Breast epithelium (tissue), 3 donors: ENCODE measurements at regions not wholly inside any gene's neighbourhood (a gene's known extent, or its start where the extent isn't known, plus 50 kb on each side); places are given as distances from the start of the nearest gene placed in this dataset.

ENCODE experiments used
- POLR2A ChIP-seq: fragments of 450-650 bp; IDR thresholded peaks from one replicate; pipeline ENCODE4 v1.6.1; 2016; ENCODE audit warnings: antibody characterized with exemption, mild to moderate bottlenecking, moderate library complexity
- POLR2AphosphoS5 ChIP-seq, 3 donors: sonication (generic); formaldehyde crosslinking; IDR thresholded peaks; one replicate each; pipeline ENCODE4 v1.6.1; 2017; ENCODE audit warnings: antibody characterized with exemption in 3 of 3
- TF ChIP-seq, protein P1 (sequence below), 3 donors: fragments of 450-650 bp; IDR thresholded peaks; one replicate each; pipeline ENCODE4 v1.5.1; 2016 to 2017; ENCODE audit warnings: antibody characterized with exemption in 3 of 3, mild to moderate bottlenecking in 3 of 3, moderate library complexity in 3 of 3

DNA sequence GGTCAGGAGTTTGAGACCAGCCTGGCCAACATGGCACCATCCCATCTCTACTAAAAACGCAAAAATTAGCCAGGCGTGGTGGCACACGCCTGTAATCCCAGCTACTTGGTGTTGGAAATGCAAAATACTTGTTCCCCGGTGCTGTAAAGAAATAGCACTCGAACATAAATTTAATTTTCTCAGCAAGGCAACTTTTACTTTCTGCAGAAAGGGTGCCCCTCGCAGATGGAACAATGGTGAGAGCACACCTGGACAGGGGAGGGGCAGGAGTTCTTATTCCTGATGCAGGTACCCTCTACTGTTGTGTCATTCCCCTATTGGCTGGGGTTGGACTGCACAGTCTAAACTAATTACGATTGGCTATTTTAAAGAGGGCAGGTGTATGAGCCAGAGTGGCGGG lies 139.7 kb downstream of the FHIP1A start:
- TF ChIP-seq, protein P1, sequence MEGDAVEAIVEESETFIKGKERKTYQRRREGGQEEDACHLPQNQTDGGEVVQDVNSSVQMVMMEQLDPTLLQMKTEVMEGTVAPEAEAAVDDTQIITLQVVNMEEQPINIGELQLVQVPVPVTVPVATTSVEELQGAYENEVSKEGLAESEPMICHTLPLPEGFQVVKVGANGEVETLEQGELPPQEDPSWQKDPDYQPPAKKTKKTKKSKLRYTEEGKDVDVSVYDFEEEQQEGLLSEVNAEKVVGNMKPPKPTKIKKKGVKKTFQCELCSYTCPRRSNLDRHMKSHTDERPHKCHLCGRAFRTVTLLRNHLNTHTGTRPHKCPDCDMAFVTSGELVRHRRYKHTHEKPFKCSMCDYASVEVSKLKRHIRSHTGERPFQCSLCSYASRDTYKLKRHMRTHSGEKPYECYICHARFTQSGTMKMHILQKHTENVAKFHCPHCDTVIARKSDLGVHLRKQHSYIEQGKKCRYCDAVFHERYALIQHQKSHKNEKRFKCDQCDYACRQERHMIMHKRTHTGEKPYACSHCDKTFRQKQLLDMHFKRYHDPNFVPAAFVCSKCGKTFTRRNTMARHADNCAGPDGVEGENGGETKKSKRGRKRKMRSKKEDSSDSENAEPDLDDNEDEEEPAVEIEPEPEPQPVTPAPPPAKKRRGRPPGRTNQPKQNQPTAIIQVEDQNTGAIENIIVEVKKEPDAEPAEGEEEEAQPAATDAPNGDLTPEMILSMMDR (IDR thresholded peaks at IDR 0.05), result no peak
- no peak for TF ChIP-seq POLR2AphosphoS5 (IDR thresholded peaks at IDR 0.05)
- no peak for TF ChIP-seq POLR2A
